GM21526 (cell line): ENCODE measurements at regions not wholly inside any gene's neighbourhood (a gene's known extent, or its start where the extent isn't known, plus 50 kb on each side); places are given as distances from the start of the nearest gene placed in this dataset.
"Not testable (repeated sequence)": the region's sequence is repeated elsewhere in the genome, so short reads cannot be mapped to it uniquely, and the experiment has no call there.

Experiments used
- ATAC-seq: cut with Tn5 transposase; IDR thresholded peaks from one replicate; pipeline ENCODE4 v1.9.1; 2021; ENCODE audit warnings: moderate library complexity; ENCODE audit not compliant: unreplicated experiment, low FRiP score

- no peak for ATAC-seq
Observed at GRCh38 chr16:47924950-47925349, 230.8 kb downstream of the ABCC12 start.

GRCh38 chr16:47921535-47921934 lies 234.3 kb downstream of the ABCC12 start:
- ATAC-seq: no peak

- no peak for ATAC-seq
Observed at GRCh38 chr16:47920709-47921108, 235.1 kb downstream of the ABCC12 start.

GRCh38 chr16:47917118-47917517 lies 238.7 kb downstream of the ABCC12 start:
- ATAC-seq: no peak

GRCh38 chr16:47916266-47916665 lies 239.5 kb downstream of the ABCC12 start:
- no peak for ATAC-seq

- ATAC-seq: no peak
Observed at GRCh38 chr16:47907109-47907508, 248.7 kb downstream of the ABCC12 start.

GRCh38 chr16:47905771-47906170 lies 250.0 kb downstream of the ABCC12 start:
- no peak for ATAC-seq

GRCh38 chr16:47904691-47905090 lies 251.1 kb downstream of the ABCC12 start:
- ATAC-seq: no peak

GRCh38 chr16:47903470-47903869 lies 252.3 kb downstream of the ABCC12 start:
- no peak for ATAC-seq

- ATAC-seq: not testable (repeated sequence)
Observed at GRCh38 chr16:47897105-47897504, 258.7 kb downstream of the ABCC12 start.

- no peak for ATAC-seq
Observed at GRCh38 chr16:47895146-47895545, 260.6 kb downstream of the ABCC12 start.

GRCh38 chr16:47892999-47893398 lies 262.8 kb downstream of the ABCC12 start:
- ATAC-seq: no peak

- no peak for ATAC-seq
Observed at GRCh38 chr16:47888734-47889133, 267.1 kb downstream of the ABCC12 start.

- ATAC-seq: no peak
Observed at GRCh38 chr16:47888142-47888541, 267.7 kb downstream of the ABCC12 start.

GRCh38 chr16:47887496-47887895 lies 268.3 kb downstream of the ABCC12 start:
- ATAC-seq: no peak

- ATAC-seq: no peak
Observed at GRCh38 chr16:47886631-47887415, 269.0 kb downstream of the ABCC12 start.

- no peak for ATAC-seq
Observed at GRCh38 chr16:47886139-47886538, 269.7 kb downstream of the ABCC12 start.

- no peak for ATAC-seq
Observed at GRCh38 chr16:47885489-47885888, 270.3 kb downstream of the ABCC12 start.

- ATAC-seq: no peak
Observed at GRCh38 chr16:47884116-47884725, 271.6 kb downstream of the ABCC12 start.

- ATAC-seq: no peak
Observed at GRCh38 chr16:47881574-47881973, 274.2 kb downstream of the ABCC12 start.

GRCh38 chr16:47880653-47881052 lies 275.1 kb downstream of the ABCC12 start:
- no peak for ATAC-seq

GRCh38 chr16:47877166-47877565 lies 278.6 kb downstream of the ABCC12 start:
- ATAC-seq: no peak
